Muscle of back (tissue), 3 donors: ENCODE measurements at regions not wholly inside any gene's neighbourhood (a gene's known extent, or its start where the extent isn't known, plus 50 kb on each side); places are given as distances from the start of the nearest gene placed in this dataset.

Experiments used
- DNase-seq, 3 donors: peaks; one replicate each; pipeline versions ENCODE4 v3.0.0 to v3.0.0-alpha.2; 2013

GRCh38 chr13:83601539-83601938 lies 280.7 kb downstream of the SLITRK1 start:
- DNase-seq, result no peak

DNA sequence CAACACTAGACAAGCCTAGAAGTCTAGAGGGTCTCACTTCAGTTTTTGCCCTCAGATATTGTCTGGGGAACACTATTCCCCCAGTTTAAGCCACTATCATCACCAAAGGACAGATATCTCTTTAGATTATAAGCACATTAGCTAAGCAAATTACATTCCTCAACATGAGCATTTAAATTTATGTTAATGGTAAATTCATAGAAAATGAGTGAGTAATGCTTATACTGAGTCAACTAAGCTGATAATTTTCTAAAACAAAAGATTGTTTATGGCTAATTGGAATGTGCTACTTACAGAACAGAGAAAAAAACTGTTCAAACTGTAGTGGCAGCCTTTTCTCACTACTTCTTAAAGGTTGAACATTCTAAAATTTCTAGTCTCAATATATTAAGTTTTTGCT lies 290.2 kb downstream of the SLITRK1 start:
- DNase-seq, result no peak

DNA sequence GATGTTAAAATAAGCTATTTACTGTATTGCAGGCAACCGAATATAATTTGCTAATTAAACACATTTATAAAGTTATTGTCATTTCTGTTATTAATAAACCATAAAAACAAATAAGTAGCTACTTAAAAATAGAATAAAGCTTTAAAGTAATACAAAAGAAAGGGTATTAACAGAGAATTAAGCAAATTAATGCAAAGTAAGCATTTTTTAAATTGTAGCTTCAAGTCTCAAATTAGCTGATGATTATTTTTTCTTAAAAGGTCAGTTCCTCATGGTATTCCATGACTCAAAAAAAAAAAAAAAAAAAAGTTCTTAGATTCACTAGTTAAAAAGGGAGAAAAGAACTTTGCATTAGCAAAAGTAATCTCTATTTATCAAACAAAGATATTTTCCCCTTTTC lies 292.5 kb downstream of the SLITRK1 start:
- DNase-seq, result no peak

- DNase-seq, result no peak
Measured at GRCh38 chr13:83577183-83577582, 305.1 kb downstream of the SLITRK1 start.

DNA sequence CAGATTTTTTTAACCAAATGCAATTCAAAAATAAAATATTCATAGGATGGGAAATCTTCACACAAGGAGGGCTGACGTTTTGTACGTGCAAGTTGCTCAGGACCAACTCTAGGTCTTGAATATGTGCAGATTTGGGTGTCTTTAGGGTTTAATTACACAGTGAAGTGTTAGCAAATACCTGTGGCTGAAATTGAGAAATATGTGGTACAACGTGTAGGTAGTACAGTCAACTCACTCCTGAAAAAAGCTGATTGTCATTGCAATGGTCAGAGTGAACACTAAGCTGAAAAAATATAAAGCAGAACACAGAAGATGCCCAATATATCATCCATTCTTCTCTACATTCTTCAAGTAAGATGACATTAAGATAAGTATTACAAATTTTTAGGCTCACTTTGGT lies 314.3 kb downstream of the SLITRK1 start:
- DNase-seq, result no peak

GRCh38 chr13:83563499-83563898 lies 318.8 kb downstream of the SLITRK1 start:
- no peak for DNase-seq

GRCh38 chr13:83557845-83558244 lies 324.4 kb downstream of the SLITRK1 start:
- DNase-seq, result no peak

DNA sequence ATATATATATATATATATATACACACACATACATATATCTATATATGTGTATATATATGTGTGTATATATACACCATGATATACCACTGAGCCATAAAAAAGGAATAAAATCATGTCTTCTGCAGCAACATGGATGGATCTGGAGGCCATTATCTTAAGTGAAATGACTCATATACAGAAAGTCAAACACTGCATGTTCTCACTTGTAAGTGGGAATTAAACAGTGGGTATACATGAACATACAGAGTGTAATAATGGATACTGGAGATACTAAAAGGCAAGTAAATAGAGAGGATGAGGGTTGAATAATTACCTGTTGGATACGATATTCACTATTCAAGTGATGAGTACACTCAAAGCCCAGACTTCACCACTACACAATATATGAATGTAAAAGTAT lies 332.6 kb downstream of the SLITRK1 start:
- no peak for DNase-seq

DNA sequence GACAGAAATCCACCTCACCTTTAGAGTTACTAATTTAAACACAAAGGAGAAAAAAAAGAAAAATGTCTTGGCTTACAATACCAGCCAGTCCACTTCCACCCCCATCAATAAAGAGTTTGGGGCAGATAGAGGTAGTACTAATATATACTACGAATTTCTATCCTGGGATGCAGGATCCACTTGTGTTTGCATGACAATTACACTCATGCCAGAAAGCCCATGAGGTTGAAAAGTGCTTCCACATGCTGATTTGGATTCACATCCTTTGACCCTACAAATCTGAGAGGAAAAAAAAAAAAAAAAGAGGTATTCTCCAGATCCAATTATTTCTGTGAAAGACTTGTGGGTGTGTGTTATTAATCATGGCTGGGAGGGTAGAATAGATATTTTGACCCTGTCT lies 335.2 kb downstream of the SLITRK1 start:
- DNase-seq, result no peak

GRCh38 chr13:83546476-83546875 lies 335.8 kb downstream of the SLITRK1 start:
- no peak for DNase-seq

GRCh38 chr13:83538636-83539035 lies 343.6 kb downstream of the SLITRK1 start:
- no peak for DNase-seq

GRCh38 chr13:83536941-83537340 lies 345.3 kb downstream of the SLITRK1 start:
- DNase-seq, result no peak

DNA sequence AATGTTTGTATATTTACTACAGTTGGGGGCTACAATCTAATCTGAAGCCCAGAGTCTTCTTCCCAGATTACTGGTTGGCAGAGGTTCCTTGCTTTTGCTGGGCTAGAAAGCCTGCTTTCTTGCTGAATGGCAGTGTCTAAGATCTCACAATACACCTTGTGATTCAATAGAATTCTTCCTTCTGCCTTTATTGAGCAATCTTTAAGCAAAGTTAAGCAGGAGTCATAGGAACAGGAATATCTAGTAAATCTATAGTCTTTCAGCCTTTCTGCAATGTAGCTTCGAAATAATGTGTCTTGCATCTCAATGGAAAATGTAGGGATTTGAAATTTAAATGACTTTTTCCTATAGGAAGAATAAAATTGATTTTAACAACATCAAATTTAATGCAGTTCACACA lies 346.1 kb downstream of the SLITRK1 start:
- DNase-seq, result no peak

DNA sequence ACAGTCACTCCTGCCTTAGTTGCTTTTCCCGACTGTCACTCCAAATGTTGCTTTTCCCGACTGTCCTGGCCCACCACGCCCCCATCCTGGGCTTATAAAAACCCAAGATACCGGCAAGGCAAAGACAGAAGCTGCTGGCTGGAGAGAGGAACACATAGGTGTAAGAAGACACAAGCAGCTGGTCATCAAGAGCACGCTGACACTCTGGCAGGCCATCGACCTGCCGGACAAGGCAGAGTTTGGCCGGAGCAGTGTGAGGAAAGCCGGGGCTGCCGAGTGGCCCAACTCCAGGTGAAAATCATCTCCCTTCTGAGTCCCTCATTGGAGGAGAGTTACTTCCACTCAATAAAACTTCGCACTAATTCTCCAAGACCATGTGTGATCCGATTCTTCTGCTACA lies 349.5 kb downstream of the SLITRK1 start:
- DNase-seq, result no peak

DNA sequence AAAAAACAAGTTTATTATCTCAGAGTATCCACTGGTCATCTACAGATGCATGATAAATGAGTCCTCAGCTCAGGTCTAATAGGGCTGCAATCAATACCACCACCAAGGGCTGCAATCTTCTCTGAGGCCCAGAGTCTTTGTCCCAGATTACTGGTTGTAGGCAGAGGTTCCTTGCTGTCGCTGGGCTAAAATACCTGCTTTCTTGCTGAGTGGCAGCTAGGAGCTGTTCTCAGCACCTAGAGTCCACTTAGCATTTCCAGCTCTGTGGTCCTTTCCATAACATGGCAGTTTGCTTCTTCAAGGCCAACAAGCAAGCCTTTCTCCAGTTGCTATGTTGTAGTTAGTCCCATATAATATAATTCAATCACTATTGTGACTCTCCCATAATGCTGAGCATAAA lies 351.3 kb downstream of the SLITRK1 start:
- no peak for DNase-seq

DNA sequence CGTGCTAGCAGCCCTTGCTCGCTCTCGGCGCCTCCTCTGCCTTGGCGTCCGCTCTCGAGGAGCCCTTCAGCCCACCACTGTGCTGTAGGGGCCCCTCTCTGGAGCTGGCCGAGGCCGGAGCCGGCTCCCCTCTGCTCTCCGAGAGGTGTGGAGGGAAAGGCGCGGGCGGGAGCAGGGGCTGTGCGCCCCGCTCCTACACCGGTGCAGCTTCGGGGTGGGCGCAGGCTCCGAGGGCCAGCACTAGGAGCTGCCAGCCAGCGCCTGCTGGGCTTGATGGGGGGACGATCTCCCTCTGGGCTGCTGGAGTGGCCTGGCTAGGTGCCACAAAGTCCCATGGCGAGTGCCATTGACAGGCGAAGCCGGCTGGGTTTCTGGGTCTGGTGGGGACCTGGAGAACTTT lies 365.5 kb downstream of the SLITRK1 start:
- no peak for DNase-seq

DNA sequence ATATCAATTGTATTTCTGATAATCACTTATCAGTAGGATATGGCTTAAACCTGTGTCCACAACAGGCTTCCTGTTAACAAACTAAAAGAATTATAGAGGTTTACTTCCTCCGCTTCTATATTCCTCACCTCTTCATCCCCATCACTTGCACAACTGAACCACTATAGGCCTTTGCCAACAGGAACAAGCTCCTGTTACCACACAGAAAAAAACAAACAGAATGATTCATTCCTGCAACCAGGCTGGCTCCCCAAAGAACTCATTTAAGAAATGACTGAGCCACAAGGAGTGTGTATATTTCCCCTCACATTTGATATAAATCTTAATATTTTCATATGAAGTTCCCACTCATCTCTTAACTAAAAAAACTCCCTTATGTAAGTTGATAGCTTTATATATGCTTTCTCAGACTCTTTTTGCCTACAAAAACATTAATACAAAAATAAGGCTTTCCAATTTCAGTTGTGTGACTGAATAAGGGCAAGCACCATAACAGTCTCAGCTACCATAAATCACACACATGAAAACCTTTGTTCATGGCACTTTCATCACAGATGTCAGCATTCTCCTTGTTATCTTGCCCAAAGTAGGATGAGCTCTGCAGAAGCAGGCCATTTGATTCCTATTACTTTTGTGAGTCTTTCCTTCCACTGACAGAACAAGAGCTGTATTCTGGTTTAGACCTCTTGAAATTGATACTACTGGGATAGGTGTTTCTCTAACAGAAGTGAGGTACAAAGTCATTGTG lies 366.8 kb downstream of the SLITRK1 start:
- DNase-seq, result no peak

GRCh38 chr13:83508771-83509301 lies 373.4 kb downstream of the SLITRK1 start:
- DNase-seq, result peak in 2 of 3 donors; percentile 16 to 57

DNA sequence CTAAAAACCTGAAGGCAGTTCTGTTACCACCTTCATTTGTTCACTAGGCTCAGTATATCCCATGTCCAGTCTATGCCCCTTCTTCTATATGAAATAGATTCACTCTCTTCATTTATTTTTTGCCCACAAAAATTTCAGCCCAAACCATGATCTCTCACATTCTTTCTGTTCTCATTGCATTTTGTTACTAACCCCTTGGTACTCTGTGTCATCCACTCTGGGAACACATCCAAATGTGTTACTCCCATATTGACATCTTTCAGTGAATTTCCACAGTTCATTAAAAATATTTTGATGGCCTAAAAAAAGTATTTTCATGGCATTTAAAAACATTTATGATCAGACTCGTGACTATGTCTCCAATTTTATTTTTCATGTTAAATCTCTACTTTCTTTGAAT lies 378.9 kb downstream of the SLITRK1 start:
- DNase-seq, result peak in 1 of 3 donors; percentile 29

- no peak for DNase-seq
Measured at GRCh38 chr13:83499286-83499685, 383.0 kb downstream of the SLITRK1 start.

DNA sequence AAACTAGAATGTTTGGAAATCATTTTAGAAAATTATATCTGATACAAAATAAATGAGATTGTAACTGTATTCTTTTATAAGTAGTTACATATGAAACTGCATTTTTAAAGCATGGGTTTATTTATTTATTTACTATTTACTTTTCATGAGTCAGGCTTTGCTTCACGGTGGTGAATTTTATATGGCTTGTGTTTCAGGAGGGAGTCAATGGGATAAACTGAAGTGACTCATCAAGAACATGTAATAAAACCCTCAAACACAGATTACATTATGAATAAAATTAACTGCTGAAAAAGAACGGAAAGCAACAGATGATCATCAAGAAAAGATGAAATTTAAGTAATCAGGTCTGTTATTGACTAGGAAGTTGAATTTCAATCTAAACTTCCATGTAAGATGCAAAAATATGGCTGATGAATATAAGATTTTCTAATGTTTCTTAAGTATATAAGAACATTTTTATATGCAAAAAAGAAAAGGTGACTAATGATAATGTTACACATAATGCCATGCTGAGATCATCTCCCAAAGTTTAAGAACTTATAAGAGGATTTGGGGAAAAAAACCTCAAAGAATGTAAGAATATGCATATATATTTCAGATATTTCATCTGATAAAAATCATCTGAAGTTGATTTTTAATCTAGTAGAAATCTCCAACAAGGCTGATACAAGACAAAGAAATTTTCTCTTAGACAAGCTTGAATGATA lies 383.6 kb downstream of the SLITRK1 start:
- DNase-seq, result no peak

GRCh38 chr13:83498045-83498444 lies 384.2 kb downstream of the SLITRK1 start:
- DNase-seq, result no peak

- DNase-seq, result no peak
Measured at GRCh38 chr13:83496501-83496900, 385.8 kb downstream of the SLITRK1 start.
